ENCODE measurements at regions not wholly inside any gene's neighbourhood (a gene's known extent, or its start where the extent isn't known, plus 50 kb on each side); places are given as distances from the start of the nearest gene placed in this dataset.

DNA sequence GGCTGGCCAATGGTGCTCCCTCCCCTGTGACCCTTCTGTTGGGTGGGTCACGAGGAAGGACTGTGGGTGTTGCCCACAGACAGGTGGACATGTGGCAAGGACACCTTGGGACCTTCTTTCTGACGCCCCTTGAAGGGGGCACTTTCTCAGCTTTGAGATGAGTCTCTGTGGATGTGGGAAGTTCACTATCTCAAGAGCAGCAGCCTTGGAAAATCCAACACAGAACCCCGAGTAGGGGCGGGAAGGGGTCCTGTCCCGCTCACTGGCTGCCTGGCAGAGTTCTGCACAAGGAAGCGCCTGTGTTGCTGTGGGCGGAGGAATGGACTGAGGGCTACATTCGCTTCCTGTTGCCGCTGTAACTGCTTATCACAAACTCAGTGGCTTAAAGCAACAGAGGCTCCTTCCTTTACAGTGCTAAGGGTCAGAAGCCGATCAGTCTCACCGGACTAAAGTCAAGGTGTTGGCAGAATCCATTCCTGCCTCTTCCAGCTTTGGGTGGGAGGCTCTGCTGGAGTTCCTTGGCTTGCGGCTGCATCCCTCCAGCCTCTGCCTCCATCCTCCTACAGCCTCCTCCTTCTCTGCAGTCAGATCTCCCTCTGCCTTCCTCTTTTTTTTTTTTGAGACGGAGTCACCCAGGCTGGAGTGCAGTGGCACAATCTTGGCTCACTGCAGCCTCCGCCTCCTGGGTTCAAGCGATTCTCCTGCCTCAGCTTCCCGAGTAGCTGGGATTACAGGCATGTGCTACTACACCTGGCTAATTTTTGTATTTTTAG lies 305.2 kb downstream of the SEC14L1 start:
- Mint-ChIP-seq H3K27me3 (ENCODE audit: unreplicated experiment) (no peaks in the 10 kb centered on the region), H3K4me3 (ENCODE audit: unreplicated experiment) (no peak overlapping the region), H3K27ac (ENCODE audit: unreplicated experiment) (peak overlapping the region; percentile 92), H3K36me3 (ENCODE audit: unreplicated experiment) (no peaks in the 10 kb centered on the region), H3K9me3 (ENCODE audit: unreplicated experiment) (no peaks in the 10 kb centered on the region), H3K4me1 (ENCODE audit: unreplicated experiment) (peaks cover 94% of the 10 kb centered on the region)
- TF ChIP-seq, protein P1, sequence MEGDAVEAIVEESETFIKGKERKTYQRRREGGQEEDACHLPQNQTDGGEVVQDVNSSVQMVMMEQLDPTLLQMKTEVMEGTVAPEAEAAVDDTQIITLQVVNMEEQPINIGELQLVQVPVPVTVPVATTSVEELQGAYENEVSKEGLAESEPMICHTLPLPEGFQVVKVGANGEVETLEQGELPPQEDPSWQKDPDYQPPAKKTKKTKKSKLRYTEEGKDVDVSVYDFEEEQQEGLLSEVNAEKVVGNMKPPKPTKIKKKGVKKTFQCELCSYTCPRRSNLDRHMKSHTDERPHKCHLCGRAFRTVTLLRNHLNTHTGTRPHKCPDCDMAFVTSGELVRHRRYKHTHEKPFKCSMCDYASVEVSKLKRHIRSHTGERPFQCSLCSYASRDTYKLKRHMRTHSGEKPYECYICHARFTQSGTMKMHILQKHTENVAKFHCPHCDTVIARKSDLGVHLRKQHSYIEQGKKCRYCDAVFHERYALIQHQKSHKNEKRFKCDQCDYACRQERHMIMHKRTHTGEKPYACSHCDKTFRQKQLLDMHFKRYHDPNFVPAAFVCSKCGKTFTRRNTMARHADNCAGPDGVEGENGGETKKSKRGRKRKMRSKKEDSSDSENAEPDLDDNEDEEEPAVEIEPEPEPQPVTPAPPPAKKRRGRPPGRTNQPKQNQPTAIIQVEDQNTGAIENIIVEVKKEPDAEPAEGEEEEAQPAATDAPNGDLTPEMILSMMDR (IDR thresholded peaks at IDR 0.05): no peak
- DNase-seq (ENCODE audit: extremely low spot score, unreplicated experiment): no peak

DNA sequence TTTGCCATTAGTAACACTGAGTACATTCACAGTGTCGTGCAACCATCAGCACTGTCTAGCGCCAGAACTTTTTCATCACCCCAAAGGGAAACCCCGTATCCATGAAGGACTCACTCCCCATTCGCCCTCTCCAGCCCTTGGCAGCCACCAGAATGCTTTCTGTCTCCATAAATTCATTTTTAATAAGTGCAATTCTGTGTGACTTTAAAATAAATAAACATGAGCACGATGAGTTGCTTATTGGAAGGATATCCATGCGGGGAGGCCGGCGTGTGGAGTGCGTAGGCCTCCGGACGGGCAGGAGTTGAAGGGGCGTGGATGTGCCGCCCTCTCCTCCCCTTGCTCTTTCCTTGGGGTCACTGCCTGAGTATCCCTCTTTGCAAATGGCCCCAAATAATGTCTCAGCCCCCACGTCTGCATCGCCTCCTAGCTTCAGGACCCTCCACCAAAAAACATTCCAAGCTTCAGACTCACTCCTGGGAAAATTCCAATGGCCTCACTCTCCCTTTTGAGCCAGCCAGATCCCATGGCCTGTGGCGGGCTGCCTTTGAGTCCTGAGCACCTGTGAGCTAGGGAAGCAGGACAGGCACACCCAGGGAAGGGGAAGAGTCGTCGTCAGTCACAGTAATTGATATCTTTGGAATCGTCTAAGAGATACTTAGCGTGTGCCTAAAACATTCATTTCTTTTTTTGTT lies 306.3 kb downstream of the SEC14L1 start:
- Mint-ChIP-seq H3K27me3 (ENCODE audit: unreplicated experiment) (no peaks in the 10 kb centered on the region), H3K9me3 (ENCODE audit: unreplicated experiment) (no peaks in the 10 kb centered on the region), H3K4me3 (ENCODE audit: unreplicated experiment) (no peak overlapping the region), H3K27ac (ENCODE audit: unreplicated experiment) (peak overlapping the region; percentile 76), H3K36me3 (ENCODE audit: unreplicated experiment) (no peaks in the 10 kb centered on the region), H3K4me1 (ENCODE audit: unreplicated experiment) (peaks cover 91% of the 10 kb centered on the region)
- TF ChIP-seq, protein P1 (IDR thresholded peaks at IDR 0.05): no peak
- no peak for DNase-seq (ENCODE audit: extremely low spot score, unreplicated experiment)

DNA sequence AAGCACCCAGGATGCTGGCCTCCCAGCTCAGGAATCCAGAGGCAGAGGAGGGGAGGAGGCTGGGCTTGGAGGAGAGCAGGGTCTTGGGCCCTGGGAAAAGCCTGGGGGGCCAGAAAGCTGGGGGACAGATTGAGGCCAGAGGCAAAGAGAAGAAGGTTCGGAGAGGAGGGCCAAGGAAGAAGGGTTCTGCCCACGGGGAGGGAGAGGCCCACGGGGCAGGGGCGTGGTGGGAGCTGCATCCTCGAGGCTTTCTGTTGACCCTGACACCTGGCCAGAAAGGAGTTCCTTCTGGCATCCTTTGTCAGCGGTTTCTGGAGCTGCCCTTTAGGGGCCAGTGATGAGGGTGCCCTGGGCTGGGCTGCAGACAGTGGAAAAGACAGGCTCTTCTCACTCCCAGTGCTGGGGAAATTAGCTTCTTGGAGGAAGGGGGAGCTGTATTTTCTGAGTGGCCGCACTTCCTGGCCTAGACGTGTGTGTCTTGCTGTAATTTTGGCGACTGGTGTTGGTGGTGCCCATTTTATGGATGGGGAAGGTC lies 308.7 kb downstream of the SEC14L1 start:
- Mint-ChIP-seq H3K4me1 (ENCODE audit: unreplicated experiment) (peaks cover 89% of the 10 kb centered on the region), H3K27ac (ENCODE audit: unreplicated experiment) (peak overlapping the region; percentile 96), H3K27me3 (ENCODE audit: unreplicated experiment) (no peaks in the 10 kb centered on the region)

DNA sequence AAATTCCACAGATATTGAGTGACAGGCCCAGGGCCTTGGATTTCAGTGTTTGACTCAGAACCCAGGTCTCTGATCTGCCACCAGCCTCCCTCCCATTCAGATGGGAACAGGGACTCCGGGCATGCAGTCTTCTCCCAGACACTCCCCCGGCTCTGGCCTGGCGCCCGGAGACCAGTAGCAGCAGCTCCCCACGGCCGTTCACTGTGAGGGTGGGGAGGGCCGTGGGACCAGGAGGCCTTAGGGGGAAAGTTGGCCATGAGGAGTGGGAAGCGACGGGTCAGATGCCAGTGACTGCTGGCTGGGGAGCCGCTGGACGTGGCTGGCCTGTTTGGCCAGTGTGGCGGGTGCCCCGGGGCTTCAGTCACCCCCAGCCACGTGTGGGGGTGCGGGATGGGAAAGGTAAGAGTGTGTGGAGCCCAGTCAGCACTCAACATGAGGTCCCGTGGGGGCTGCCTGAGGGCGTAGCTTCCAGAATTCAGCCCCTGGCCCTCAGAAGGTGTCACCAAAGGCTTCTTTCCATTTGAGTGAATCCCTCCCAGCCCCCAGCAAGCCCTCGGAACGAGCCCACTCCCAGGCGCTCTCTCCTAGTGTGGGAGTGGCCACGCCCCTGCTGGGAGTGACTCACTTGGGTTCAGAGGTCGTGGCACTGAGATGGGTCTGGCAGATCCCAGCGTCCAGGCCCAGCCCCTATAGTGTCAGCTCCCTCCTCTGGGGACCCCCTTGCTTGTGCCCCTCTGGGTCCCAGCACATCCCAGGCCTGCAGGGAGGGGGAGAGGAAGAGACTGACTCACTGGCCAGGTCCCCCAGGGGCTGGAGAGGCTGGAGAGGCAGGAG lies 309.4 kb downstream of the SEC14L1 start:
- H3K4me3 Mint-ChIP-seq (ENCODE audit: unreplicated experiment): peak overlapping the region; percentile 94
- DNase-seq (ENCODE audit: extremely low spot score, unreplicated experiment): no peak
- no peaks in the 10 kb centered on the region for H3K36me3 Mint-ChIP-seq (ENCODE audit: unreplicated experiment)
- peak overlapping the region; percentile 96 for H3K27ac Mint-ChIP-seq (ENCODE audit: unreplicated experiment)
- TF ChIP-seq, protein P1 (IDR thresholded peaks at IDR 0.05): no peak
- no peaks in the 10 kb centered on the region for H3K27me3 Mint-ChIP-seq (ENCODE audit: unreplicated experiment)
- H3K9me3 Mint-ChIP-seq (ENCODE audit: unreplicated experiment): no peaks in the 10 kb centered on the region
- peaks cover 88% of the 10 kb centered on the region for H3K4me1 Mint-ChIP-seq (ENCODE audit: unreplicated experiment)

More for the DNA sequence above, 308.7 kb downstream of the SEC14L1 start:
- H3K4me3 Mint-ChIP-seq (ENCODE audit: unreplicated experiment): peak overlapping the region; percentile 94
- DNase-seq (ENCODE audit: extremely low spot score, unreplicated experiment): no peak
- TF ChIP-seq, protein P1 (IDR thresholded peaks at IDR 0.05): no peak
- H3K9me3 Mint-ChIP-seq (ENCODE audit: unreplicated experiment): no peaks in the 10 kb centered on the region
- H3K36me3 Mint-ChIP-seq (ENCODE audit: unreplicated experiment): no peaks in the 10 kb centered on the region

Data from osteocyte (in vitro differentiated cells).